GM12873 (cell line): ENCODE measurements at regions not wholly inside any gene's neighbourhood (a gene's known extent, or its start where the extent isn't known, plus 50 kb on each side); places are given as distances from the start of the nearest gene placed in this dataset.

Source experiments
- CTCF ChIP-seq: IDR thresholded peaks from 2 replicates; pipeline ENCODE4 v1.5.1; 2012; ENCODE audit warnings: low read depth, mild to moderate bottlenecking, moderate library complexity, low read length, control low read depth; ENCODE audit not compliant: insufficient read depth; ENCODE audit errors: missing control alignments

GRCh38 chr2:155043097-155043496, 344.6 kb downstream of the KCNJ3 start:
- TF ChIP-seq CTCF: no peak

DNA sequence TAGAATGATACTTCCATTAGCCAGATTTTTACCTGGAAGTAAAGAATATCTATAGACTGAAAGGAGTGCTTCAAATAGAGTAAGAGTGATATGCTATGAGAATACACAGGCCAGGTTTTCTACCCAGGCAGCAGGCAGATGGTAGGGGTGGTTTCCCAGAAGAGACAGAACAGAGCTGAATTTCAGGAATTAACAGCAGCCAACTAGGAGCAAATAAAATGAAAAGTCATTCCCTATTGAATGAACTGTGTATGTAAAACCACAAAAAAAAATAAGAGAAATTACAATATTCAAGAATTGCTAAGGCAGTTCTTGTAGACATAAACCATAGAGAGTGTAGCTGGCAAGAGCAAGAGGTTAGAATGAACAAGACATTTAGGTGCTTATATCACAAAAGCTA, 336.8 kb downstream of the KCNJ3 start:
- TF ChIP-seq CTCF: no peak

DNA sequence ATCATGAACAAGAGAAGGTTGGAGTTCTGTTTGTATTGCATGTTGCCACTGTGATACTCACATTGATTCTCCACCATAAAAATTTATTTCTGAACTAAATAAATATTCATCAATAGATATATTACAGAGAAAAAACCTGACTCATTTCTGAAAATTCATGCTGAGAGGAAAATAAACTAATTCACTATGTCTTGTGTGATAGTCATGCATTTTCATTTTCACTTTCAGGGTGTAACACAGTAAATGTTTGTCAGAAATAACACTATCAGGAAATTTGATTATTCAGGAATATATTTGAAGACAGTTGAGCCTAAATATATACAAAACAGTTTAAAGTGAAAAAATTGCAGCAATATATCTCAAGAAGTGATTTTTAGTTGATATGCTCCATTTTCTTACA, 335.2 kb downstream of the KCNJ3 start:
- TF ChIP-seq CTCF: no peak

DNA sequence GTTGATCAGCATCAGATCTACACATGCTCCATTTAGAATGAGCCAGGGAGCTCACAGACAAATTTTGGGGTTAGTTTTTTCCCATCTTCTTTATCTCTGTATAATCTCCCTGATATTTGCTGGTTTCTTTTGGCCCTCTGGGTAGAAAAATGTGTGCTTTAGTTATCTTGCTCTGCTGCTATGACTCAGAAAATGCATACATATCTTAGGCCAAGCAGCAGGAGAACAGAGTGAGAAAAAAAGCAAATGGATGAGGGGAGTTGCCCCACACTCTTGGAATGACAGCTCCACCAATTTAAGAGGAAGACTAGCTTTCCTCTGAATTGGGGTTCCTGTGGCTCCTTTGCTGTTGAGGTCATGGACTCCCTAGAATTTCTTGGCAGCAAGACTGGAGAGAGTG, 331.8 kb downstream of the KCNJ3 start:
- no peak for TF ChIP-seq CTCF

DNA sequence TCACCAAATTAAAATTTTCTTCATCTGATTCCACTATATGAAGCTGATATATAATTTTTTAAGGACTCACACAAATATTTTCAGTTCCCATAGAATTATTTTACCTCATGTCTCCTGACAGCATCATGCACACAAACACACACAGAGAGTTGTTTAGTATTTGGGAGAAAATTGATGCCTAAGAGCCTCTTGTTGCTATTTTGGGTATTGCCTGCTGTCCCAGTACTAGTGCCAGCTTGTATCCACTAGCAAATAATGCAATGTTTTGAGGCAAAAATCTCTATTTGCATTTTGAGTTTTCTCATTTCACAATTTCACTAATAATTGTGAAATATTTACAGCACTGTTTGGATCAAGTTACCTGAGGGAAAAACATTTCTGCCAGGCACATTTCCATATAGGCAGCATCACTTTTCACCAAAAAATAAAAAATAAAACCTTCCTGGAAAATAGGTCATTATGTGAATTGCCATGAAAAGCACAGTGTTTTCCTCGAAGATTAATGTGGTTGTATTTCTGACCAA, 328.2 kb downstream of the KCNJ3 start:
- TF ChIP-seq CTCF: no peak

GRCh38 chr2:155023674-155024073, 325.2 kb downstream of the KCNJ3 start:
- TF ChIP-seq CTCF: no peak

DNA sequence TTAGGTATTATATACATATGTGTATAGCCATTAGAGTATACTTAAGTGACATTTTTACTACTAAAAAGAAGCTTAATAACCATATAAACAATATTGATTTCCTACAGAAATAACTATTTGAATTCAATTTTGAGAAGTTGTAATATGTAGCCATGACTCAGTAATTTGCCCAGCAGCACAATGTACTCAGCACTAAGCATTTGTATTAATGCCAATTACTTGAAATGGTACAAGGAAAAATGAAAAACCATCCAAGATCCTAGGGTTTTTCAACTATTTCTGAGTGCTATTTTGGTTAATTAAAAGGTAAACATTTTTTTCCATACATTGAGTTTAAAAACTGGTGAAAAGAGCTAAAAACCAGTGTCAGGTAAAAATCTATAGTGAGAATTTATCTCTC, 324.0 kb downstream of the KCNJ3 start:
- TF ChIP-seq CTCF: no peak

DNA sequence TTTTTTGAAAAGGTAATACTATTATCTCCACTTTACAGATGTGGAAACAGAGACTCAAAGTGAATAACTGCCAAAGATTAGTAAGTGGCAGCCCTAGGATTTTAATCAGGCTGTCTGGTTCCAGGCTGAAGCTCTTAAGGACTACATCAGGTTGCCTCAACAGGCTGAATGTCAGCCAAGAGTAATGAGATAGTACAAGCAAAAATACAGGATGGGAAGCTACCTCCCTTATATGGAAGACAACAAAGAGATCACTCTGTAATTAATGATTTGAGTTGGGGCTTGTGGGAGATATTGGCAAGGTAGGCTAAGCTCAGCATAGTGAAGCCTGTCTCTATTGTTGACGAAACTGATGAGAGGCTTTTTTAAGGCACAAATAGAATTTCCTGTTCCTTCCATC, 323.1 kb downstream of the KCNJ3 start:
- no peak for TF ChIP-seq CTCF
